ENCODE measurements at regions not wholly inside any gene's neighbourhood (a gene's known extent, or its start where the extent isn't known, plus 50 kb on each side); places are given as distances from the start of the nearest gene placed in this dataset.
"Not testable (repeated sequence)": the region's sequence is repeated elsewhere in the genome, so short reads cannot be mapped to it uniquely, and the experiment has no call there.

DNA sequence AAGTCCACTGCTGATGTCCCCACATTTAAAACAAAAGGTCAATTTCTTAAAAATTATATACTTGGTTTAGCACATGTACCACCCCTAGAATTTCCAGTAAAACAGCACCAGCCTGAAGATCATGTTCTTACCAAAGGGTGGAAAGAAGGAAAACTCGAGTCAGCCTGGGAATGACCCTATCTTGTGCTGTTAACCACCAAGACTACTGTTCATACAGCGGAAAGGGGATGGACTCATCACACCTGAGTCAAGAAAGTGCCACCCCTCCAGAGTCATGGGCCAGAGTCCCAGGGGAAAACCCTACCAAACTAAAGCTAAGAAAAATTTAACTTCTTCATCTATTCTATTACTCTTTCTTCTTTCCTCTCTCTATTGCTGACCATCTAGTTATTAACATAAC is 113.6 kb upstream of the PPM1J start:
- no peak overlapping the region for H3K27ac ChIP-seq
- DNase-seq (ENCODE audit: low spot score in 2 of 2), result no peak
- H3K4me1 ChIP-seq, result no peaks in the 10 kb centered on the region
- H3K4me3 ChIP-seq, result no peak overlapping the region
- no peak for TF ChIP-seq POLR2AphosphoS5 (IDR thresholded peaks at IDR 0.05)
- no peak for TF ChIP-seq CTCF (IDR thresholded peaks at IDR 0.05)
- TF ChIP-seq EP300 (IDR thresholded peaks at IDR 0.05), result no peak
- no peak for TF ChIP-seq POLR2A (IDR thresholded peaks at IDR 0.05)
- H3K27me3 ChIP-seq, result no peaks in the 10 kb centered on the region
- 73% methylated on average over 2 of the region's 2 CpGs for WGBS
- no peaks in the 10 kb centered on the region for H3K9me3 ChIP-seq
- no peaks in the 10 kb centered on the region for H3K36me3 ChIP-seq

GRCh38 chr1:112827391-112827790 is 112.3 kb upstream of the PPM1J start:
- not testable (repeated sequence) for H3K36me3 ChIP-seq; H3K4me3 ChIP-seq; H3K27ac ChIP-seq; DNase-seq (ENCODE audit: low spot score in 2 of 2); H3K27me3 ChIP-seq; H3K9me3 ChIP-seq; H3K4me1 ChIP-seq
- WGBS, result 65% methylated on average over 1 of the region's 1 CpG

DNA sequence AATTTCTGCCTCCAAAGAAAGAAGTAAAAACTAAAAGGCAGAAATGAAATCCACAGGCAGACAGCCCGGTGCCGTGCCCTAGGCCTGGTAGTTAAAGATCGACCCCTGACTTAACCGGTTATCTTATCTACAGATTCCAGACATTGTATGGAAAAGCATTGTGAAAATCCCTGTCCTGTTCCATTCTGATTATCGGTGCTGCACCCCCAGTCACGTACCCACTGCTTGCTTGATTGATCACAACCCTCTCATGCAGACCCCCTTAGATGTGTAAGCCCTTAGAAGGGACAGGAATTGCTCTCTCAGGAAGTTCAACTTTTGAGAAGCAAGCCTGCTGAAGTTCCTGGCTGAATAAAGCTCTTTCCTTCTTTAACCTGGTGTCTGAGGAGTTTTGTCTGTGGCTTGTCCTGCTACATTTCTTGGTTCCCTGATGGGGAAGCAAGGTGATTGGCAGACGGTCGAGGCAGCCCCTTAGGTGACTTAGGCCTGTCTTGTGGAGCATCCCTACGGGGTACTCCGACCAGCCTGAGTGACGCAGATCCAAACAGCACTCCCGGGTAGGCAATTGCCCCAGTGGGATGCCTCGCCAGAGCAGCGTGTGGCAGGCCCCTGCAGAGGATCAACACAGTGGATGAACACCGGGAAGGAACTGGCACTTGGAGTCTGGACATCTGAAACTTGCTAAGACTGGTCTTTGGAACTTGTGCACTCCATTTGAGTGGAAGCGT is 111.2 kb upstream of the PPM1J start:
- Histone ChIP-seq H3K9me3 (no peaks in the 10 kb centered on the region), H3K36me3 (no peaks in the 10 kb centered on the region), H3K4me1 (no peaks in the 10 kb centered on the region), H3K4me3 (no peak overlapping the region), H3K27ac (no peak overlapping the region), H3K27me3 (no peaks in the 10 kb centered on the region)
- WGBS, result 87% methylated on average over 16 of the region's 16 CpGs
- TF ChIP-seq CTCF (IDR thresholded peaks at IDR 0.05) (no peak), POLR2A (IDR thresholded peaks at IDR 0.05) (no peak), EP300 (IDR thresholded peaks at IDR 0.05) (no peak)
- no peak for DNase-seq (ENCODE audit: low spot score in 2 of 2)

DNA sequence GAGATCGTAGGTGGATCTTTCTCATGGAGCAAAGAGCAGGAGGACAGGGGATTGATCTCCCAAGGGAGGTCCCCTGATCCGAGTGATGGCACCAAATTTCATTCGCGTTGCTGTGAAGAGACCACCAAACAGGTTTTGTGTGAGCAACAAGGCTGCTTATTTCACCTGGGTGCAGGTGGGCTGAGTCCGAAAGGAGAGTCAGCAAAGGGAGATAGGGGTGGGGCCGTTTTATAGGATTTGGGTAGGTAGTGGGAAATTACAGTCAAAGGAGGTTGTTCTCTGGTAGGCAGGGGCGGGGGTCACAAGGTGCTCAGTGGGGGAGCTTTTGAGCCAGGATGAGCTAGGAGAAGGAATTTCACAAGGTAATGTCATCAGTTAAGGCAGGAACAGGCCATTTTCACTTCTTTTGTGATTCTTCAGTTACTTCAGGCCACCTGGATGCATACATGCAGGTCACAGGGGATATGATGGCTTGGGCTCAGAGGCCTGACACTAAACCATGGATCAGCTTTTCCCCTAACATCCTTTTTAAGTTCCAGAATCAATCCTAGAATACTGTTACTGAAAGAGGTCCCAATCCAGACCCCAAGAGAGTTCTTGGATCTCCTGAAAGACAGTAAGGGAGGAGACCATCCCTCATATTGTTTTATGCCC is 110.6 kb upstream of the PPM1J start:
- not testable (repeated sequence) for H3K4me3 ChIP-seq; H3K36me3 ChIP-seq; H3K9me3 ChIP-seq; H3K4me1 ChIP-seq; DNase-seq (ENCODE audit: low spot score in 2 of 2); H3K27ac ChIP-seq; H3K27me3 ChIP-seq
- 88% methylated on average over 7 of the region's 7 CpGs for WGBS

- not testable (repeated sequence) for H3K27me3 ChIP-seq; DNase-seq (ENCODE audit: low spot score in 2 of 2); H3K9me3 ChIP-seq; H3K4me3 ChIP-seq; H3K36me3 ChIP-seq; H3K4me1 ChIP-seq; H3K27ac ChIP-seq
- WGBS, result 85% methylated on average over 6 of the region's 6 CpGs
Observed at GRCh38 chr1:112825075-112825474, 109.9 kb upstream of the PPM1J start.

DNA sequence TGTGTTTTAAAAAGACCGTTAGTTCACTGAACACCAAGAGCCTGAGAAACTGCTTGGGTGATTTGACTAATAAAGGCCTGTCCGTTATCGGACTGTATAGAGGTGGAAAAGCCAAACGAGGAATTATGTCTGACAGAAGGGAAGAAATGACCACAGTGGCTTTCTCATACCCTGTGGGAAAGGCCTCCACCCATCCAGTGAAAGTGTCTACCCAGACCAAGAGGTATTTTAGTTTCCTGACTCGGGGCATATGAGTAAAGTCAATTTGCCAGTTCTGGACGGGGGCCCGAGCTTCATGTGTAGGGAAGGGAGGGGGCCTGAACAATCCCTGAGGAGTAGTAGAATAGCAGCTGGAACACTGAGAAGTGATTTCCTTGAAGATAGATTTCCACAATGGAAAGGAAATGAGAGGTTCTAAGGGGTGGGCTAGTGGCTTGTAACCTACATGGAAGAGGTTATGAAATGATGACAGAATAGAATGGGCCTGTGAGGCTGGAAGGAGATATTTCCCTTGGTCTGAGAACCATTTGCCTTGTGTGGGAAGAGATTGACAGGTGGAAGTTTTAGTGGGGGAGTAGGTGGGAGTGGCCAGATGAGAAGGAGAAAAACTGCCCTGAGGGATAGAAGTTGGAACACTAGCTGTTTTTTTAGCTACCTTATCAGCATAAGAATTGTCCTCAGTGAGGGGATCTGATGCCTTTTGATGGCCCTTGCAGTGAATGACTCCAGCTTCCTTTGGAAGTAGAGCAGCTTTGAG is 106.4 kb upstream of the PPM1J start:
- not testable (repeated sequence) for H3K4me3 ChIP-seq; H3K36me3 ChIP-seq; H3K27me3 ChIP-seq; DNase-seq (ENCODE audit: low spot score in 2 of 2); H3K4me1 ChIP-seq; H3K27ac ChIP-seq; H3K9me3 ChIP-seq
- WGBS, result 76% methylated on average over 7 of the region's 7 CpGs

DNA sequence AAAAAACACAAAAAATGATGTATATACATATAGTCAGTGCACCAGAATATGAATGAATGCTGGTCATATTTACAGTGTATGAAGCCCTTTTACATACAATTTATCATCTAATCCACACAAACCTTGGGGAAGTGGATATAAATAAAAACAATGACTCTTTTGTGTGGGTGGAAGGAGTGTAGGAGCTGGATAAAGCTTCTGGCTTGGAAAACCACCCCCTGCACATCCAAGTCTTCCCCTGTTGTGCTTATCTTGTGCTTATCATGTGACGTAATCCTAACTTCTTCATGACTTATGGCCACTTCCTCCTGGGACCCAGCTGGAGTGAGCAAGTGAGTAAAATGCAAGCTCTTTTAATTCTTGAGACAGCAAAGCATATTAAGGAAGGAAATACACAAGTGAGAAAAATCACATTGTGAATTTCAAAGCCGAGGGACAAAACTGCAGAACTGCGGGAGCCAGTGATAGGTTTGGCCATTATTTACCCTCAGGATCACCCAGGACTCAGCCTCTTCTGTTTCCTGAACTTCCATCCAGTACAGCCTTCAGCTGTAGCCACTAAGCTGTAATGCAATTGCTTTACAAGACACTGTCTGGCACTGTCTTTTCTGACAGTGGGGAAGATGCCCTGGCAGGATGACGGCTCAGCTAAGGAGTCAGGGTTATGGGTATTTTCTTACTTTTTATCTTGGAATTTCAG is 104.0 kb upstream of the PPM1J start:
- 54% methylated on average over 4 of the region's 4 CpGs for WGBS
- DNase-seq (ENCODE audit: low spot score in 2 of 2), result no peak
- no peaks in the 10 kb centered on the region for H3K4me1 ChIP-seq

More for the DNA sequence above, 104.0 kb upstream of the PPM1J start:
- no peaks in the 10 kb centered on the region for H3K36me3 ChIP-seq
- no peaks in the 10 kb centered on the region for H3K27me3 ChIP-seq
- H3K4me3 ChIP-seq, result no peak overlapping the region
- no peak for TF ChIP-seq POLR2A (IDR thresholded peaks at IDR 0.05)
- TF ChIP-seq CTCF (IDR thresholded peaks at IDR 0.05), result no peak
- no peak for TF ChIP-seq POLR2AphosphoS5 (IDR thresholded peaks at IDR 0.05)
- TF ChIP-seq EP300 (IDR thresholded peaks at IDR 0.05), result no peak
- H3K9me3 ChIP-seq, result no peaks in the 10 kb centered on the region
- H3K27ac ChIP-seq, result no peak overlapping the region

Data from suprapubic skin (tissue), 4 donors.